ENCODE measurements at regions not wholly inside any gene's neighbourhood (a gene's known extent, or its start where the extent isn't known, plus 50 kb on each side); places are given as distances from the start of the nearest gene placed in this dataset.

- no peak for DNase-seq
These were observed 103.2 kb upstream of the TARS1 start for GRCh38 chr5:33337637-33337992.

- no peak for DNase-seq
These were observed 102.2 kb upstream of the TARS1 start for GRCh38 chr5:33338336-33339110.

- no peak for DNase-seq
These were observed 101.4 kb upstream of the TARS1 start for GRCh38 chr5:33339413-33339812.

- DNase-seq: no peak
These were observed 100.6 kb upstream of the TARS1 start for GRCh38 chr5:33340195-33340594.

GRCh38 chr5:33341351-33341750, 99.4 kb upstream of the TARS1 start:
- no peak for DNase-seq

GRCh38 chr5:33343676-33344327, 97.0 kb upstream of the TARS1 start:
- no peak for DNase-seq

GRCh38 chr5:33346534-33346933, 94.2 kb upstream of the TARS1 start:
- DNase-seq: no peak

GRCh38 chr5:33361781-33362180, 79.0 kb upstream of the TARS1 start:
- no peak for DNase-seq

- DNase-seq: no peak
These were observed 77.8 kb upstream of the TARS1 start for GRCh38 chr5:33362915-33363314.

- no peak for DNase-seq
These were observed 77.2 kb upstream of the TARS1 start for GRCh38 chr5:33363537-33363936.

- DNase-seq: no peak
These were observed 76.4 kb upstream of the TARS1 start for GRCh38 chr5:33364406-33364805.

GRCh38 chr5:33367416-33367815, 73.3 kb upstream of the TARS1 start:
- no peak for DNase-seq

- DNase-seq: no peak
These were observed 71.0 kb upstream of the TARS1 start for GRCh38 chr5:33369485-33370465.

- no peak for DNase-seq
These were observed 70.3 kb upstream of the TARS1 start for GRCh38 chr5:33370466-33370859.

GRCh38 chr5:33371660-33372059, 69.1 kb upstream of the TARS1 start:
- DNase-seq: no peak

GRCh38 chr5:33372721-33373472, 67.9 kb upstream of the TARS1 start:
- DNase-seq: no peak

- DNase-seq: no peak
These were observed 64.9 kb upstream of the TARS1 start for GRCh38 chr5:33375900-33376299.

GRCh38 chr5:33379757-33380156, 61.0 kb upstream of the TARS1 start:
- DNase-seq: no peak

- DNase-seq: no peak
These were observed 59.5 kb upstream of the TARS1 start for GRCh38 chr5:33381243-33381642.
